Smooth muscle cell (in vitro differentiated cells): ENCODE measurements at regions not wholly inside any gene's neighbourhood (a gene's known extent, or its start where the extent isn't known, plus 50 kb on each side); places are given as distances from the start of the nearest gene placed in this dataset.

Experiments
- DNase-seq: peaks from one replicate; lab custom pipeline; 2025; ENCODE audit not compliant: unreplicated experiment; lab: John Stamatoyannopoulos, UW
- H2AFZ ChIP-seq: fragments of 200-600 bp; sonication (generic); 2 replicates; pipeline ENCODE4 v1.6.0; 2016; ENCODE audit warnings: antibody characterized with exemption, low read depth, mild to moderate bottlenecking
- H3F3A ChIP-seq: fragments of 200-600 bp; sonication (generic); 2 replicates; pipeline ENCODE4 v1.6.0; 2017; ENCODE audit warnings: antibody characterized with exemption, low read depth
- H3K27ac ChIP-seq: fragments of 200-600 bp; sonication (generic); 2 replicates; pipeline ENCODE4 v1.5.1; 2016; ENCODE audit warnings: low read depth, mild to moderate bottlenecking
- H3K27me3 ChIP-seq: fragments of 200-600 bp; sonication (generic); 2 replicates; pipeline ENCODE4 v1.6.1; 2016; ENCODE audit warnings: low read depth, mild to moderate bottlenecking
- H3K36me3 ChIP-seq: fragments of 200-600 bp; sonication (generic); 2 replicates; pipeline ENCODE4 v1.5.1; 2016; ENCODE audit warnings: low read depth
- H3K4me1 ChIP-seq: fragments of 200-600 bp; sonication (generic); 2 replicates; pipeline ENCODE4 v1.5.1; 2016; ENCODE audit warnings: low read depth
- H3K4me2 ChIP-seq: fragments of 200-600 bp; sonication (generic); 2 replicates; pipeline ENCODE4 v1.6.0; 2016; ENCODE audit warnings: mild to moderate bottlenecking
- H3K4me3 ChIP-seq: fragments of 200-600 bp; sonication (generic); 2 replicates; pipeline ENCODE4 v1.5.1; 2016; ENCODE audit warnings: mild to moderate bottlenecking
- H3K79me2 ChIP-seq: fragments of 200-600 bp; sonication (generic); 2 replicates; pipeline ENCODE4 v1.6.0; 2016; ENCODE audit warnings: low read depth, mild to moderate bottlenecking
- H3K9ac ChIP-seq: fragments of 200-600 bp; sonication (generic); 2 replicates; pipeline ENCODE4 v1.6.0; 2016; ENCODE audit warnings: low read depth
- H3K9me3 ChIP-seq: fragments of 200-600 bp; sonication (generic); replicated peaks from 2 replicates; pipeline ENCODE4 v1.5.1; 2016; ENCODE audit warnings: low read depth
- H4K20me1 ChIP-seq: fragments of 200-600 bp; sonication (generic); 2 replicates; pipeline ENCODE4 v1.6.0; 2016; ENCODE audit warnings: low read depth
- CTCF ChIP-seq: fragments of 200-600 bp; sonication (generic); IDR thresholded peaks from 2 replicates; pipeline ENCODE4 v1.5.1; 2017; ENCODE audit warnings: borderline replicate concordance, mild to moderate bottlenecking, antibody characterized with exemption; ENCODE audit not compliant: insufficient read depth, poor library complexity, severe bottlenecking
- WGBS: methylation state at CpG from one replicate; pipeline ENCODE4 v1.1.7; 2016; ENCODE audit warnings: low lambda C conversion rate; 5-methylcytosine and 5-hydroxymethylcytosine counted together

- no peaks in the 10 kb centered on the region for H4K20me1 ChIP-seq
- no peak overlapping the region for H2AFZ ChIP-seq
- H3K4me3 ChIP-seq, result no peak overlapping the region
- no peak overlapping the region for H3K27ac ChIP-seq
- no peaks in the 10 kb centered on the region for H3K36me3 ChIP-seq
- no peaks in the 10 kb centered on the region for H3K4me1 ChIP-seq
- no peak overlapping the region for H3K9ac ChIP-seq
- no peak overlapping the region for H3K4me2 ChIP-seq
- no peak for DNase-seq
- TF ChIP-seq CTCF, result no peak
- H3K27me3 ChIP-seq, result no peaks in the 10 kb centered on the region
- no peaks in the 10 kb centered on the region for H3F3A ChIP-seq
- H3K79me2 ChIP-seq, result no peaks in the 10 kb centered on the region
- no peaks in the 10 kb centered on the region for H3K9me3 ChIP-seq
Measured at GRCh38 chrX:23552303-23552702, 115.0 kb upstream of the PRDX4 start.

- Histone ChIP-seq H2AFZ (no peak overlapping the region), H3F3A (no peaks in the 10 kb centered on the region), H3K4me1 (no peaks in the 10 kb centered on the region), H3K4me2 (no peak overlapping the region), H3K9ac (no peak overlapping the region), H4K20me1 (no peaks in the 10 kb centered on the region), H3K27me3 (no peaks in the 10 kb centered on the region), H3K79me2 (no peaks in the 10 kb centered on the region), H3K9me3 (no peaks in the 10 kb centered on the region), H3K36me3 (no peaks in the 10 kb centered on the region), H3K27ac (no peak overlapping the region), H3K4me3 (no peak overlapping the region)
- WGBS, result 16% methylated on average over 3 of the region's 3 CpGs
- TF ChIP-seq CTCF, result peak; percentile 78
- no peak for DNase-seq
Measured at GRCh38 chrX:23554304-23554703, 113.0 kb upstream of the PRDX4 start.

GRCh38 chrX:23557070-23557469 is 110.2 kb upstream of the PRDX4 start:
- TF ChIP-seq CTCF, result no peak
- no peak overlapping the region for H2AFZ ChIP-seq
- 77% methylated on average over 5 of the region's 5 CpGs for WGBS
- H3K4me1 ChIP-seq, result no peaks in the 10 kb centered on the region
- H3K9me3 ChIP-seq, result no peaks in the 10 kb centered on the region
- no peak overlapping the region for H3K4me3 ChIP-seq
- H3F3A ChIP-seq, result no peaks in the 10 kb centered on the region
- no peaks in the 10 kb centered on the region for H3K36me3 ChIP-seq
- no peak for DNase-seq
- H3K27ac ChIP-seq, result no peak overlapping the region
- H4K20me1 ChIP-seq, result no peaks in the 10 kb centered on the region
- no peak overlapping the region for H3K4me2 ChIP-seq
- no peaks in the 10 kb centered on the region for H3K27me3 ChIP-seq
- no peaks in the 10 kb centered on the region for H3K79me2 ChIP-seq
- H3K9ac ChIP-seq, result no peak overlapping the region

- Histone ChIP-seq H3K4me1 (no peaks in the 10 kb centered on the region), H2AFZ (no peak overlapping the region), H3K4me3 (no peak overlapping the region), H3K27ac (no peak overlapping the region), H3K9me3 (no peaks in the 10 kb centered on the region), H3K79me2 (no peaks in the 10 kb centered on the region), H3K27me3 (no peaks in the 10 kb centered on the region), H4K20me1 (no peaks in the 10 kb centered on the region), H3F3A (no peaks in the 10 kb centered on the region), H3K36me3 (no peaks in the 10 kb centered on the region), H3K4me2 (no peak overlapping the region), H3K9ac (no peak overlapping the region)
- 89% methylated on average over 1 of the region's 1 CpG for WGBS
- TF ChIP-seq CTCF, result no peak
- DNase-seq, result no peak
Measured at GRCh38 chrX:23559975-23560374, 107.3 kb upstream of the PRDX4 start.
